GM20000 (cell line): ENCODE measurements at regions not wholly inside any gene's neighbourhood (a gene's known extent, or its start where the extent isn't known, plus 50 kb on each side); places are given as distances from the start of the nearest gene placed in this dataset.

Experiments used
- DNase-seq: peaks from one replicate; pipeline ENCODE4 v3.0.0; 2012; ENCODE audit warnings: low spot score
- TF ChIP-seq, protein P1 (sequence below): IDR thresholded peaks from 2 replicates; pipeline ENCODE4 v1.5.1; 2012; ENCODE audit warnings: mild to moderate bottlenecking, control low read depth; ENCODE audit errors: extremely low read depth, missing control alignments

- TF ChIP-seq, protein P1, sequence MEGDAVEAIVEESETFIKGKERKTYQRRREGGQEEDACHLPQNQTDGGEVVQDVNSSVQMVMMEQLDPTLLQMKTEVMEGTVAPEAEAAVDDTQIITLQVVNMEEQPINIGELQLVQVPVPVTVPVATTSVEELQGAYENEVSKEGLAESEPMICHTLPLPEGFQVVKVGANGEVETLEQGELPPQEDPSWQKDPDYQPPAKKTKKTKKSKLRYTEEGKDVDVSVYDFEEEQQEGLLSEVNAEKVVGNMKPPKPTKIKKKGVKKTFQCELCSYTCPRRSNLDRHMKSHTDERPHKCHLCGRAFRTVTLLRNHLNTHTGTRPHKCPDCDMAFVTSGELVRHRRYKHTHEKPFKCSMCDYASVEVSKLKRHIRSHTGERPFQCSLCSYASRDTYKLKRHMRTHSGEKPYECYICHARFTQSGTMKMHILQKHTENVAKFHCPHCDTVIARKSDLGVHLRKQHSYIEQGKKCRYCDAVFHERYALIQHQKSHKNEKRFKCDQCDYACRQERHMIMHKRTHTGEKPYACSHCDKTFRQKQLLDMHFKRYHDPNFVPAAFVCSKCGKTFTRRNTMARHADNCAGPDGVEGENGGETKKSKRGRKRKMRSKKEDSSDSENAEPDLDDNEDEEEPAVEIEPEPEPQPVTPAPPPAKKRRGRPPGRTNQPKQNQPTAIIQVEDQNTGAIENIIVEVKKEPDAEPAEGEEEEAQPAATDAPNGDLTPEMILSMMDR, result no peak
- no peak for DNase-seq
These were observed 671.3 kb upstream of the NECTIN3 start for GRCh38 chr3:110400315-110400714.

DNA sequence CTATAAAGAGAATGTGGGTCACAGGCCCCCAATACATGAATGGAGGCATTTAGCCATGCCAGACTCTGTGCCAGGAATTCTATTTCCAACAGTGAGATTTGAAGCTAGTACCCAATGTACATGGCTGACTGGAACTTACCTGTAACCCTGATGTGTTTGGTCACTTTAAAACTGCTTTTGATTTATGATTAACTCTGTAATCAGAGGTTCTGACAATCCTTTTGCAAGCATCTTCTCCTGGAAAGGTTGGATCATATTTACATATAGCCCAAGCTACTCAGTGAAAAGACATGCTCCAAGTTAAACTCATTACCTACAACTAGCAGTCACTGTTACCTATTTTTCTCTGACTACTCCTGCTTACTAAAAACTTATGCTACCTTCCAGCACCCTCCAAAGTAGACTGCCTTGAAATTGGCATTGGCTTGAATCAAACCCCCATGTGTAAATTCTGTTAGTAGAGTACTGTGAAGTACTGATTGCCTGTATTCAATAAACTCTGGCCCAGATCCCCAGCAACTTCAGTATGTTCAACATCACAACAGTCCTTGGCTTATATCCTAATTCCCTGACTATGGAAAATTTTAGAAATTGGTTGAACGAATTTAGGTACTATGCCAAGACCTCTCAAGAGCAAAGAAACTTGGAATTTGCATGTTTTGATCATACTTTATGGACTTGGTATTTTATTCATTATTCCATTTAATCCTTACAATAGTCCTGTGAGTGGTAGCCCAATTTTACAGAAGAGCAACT is 665.6 kb upstream of the NECTIN3 start:
- no peak for DNase-seq
- TF ChIP-seq, protein P1, result no peak

DNA sequence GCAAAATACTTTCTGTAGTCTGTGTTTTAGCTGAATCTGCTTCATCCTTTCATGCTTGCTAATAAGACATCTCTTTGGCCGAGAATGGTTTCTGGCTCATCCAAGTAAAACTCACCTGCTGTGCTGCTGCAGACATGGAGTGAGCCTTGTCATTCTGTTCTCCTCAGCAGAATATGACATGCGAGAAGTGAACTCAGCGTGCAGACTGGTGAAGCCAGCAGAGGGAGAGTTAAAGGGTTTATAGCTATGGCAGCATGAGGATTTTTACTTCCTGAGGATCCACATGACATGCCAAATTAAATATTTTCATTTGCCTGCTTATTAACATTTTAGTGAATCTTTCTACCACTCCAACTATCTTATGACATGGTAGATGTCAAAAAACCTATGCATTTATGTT is 658.4 kb upstream of the NECTIN3 start:
- TF ChIP-seq, protein P1, result no peak
- DNase-seq, result no peak

GRCh38 chr3:110413807-110414748 is 657.5 kb upstream of the NECTIN3 start:
- TF ChIP-seq, protein P1, result no peak
- no peak for DNase-seq

GRCh38 chr3:110414855-110415254 is 656.8 kb upstream of the NECTIN3 start:
- TF ChIP-seq, protein P1, result no peak
- DNase-seq, result no peak

- DNase-seq, result no peak
- TF ChIP-seq, protein P1, result no peak
These were observed 652.5 kb upstream of the NECTIN3 start for GRCh38 chr3:110419096-110419495.

- no peak for DNase-seq
- TF ChIP-seq, protein P1, result no peak
These were observed 652.0 kb upstream of the NECTIN3 start for GRCh38 chr3:110419601-110420000.
